ENCODE measurements at regions not wholly inside any gene's neighbourhood (a gene's known extent, or its start where the extent isn't known, plus 50 kb on each side); places are given as distances from the start of the nearest gene placed in this dataset.
"Not testable (repeated sequence)": the region's sequence is repeated elsewhere in the genome, so short reads cannot be mapped to it uniquely, and the experiment has no call there.

DNA sequence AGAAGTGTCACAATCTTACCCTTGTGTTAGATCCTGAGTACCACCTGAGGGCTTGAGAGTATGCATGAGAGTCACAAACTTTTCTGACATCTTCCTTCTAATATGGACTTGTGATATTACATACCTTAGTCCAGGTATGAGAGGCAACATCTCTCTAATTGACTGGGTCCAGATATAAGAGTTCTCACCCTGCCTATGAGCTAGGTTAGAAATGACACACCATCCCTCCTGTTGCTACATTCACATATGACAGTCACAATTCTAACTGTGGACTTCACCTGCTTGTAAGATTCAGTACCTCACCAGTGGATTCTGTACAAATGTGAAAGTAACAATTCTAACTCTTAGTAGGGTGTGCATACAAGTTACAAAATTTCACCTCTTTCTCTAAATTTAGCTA, 245.2 kb downstream of the RPS4Y2 start:
- no peak for ATAC-seq

GRCh38 chrY:21003059-21003458, 247.2 kb downstream of the RPS4Y2 start:
- ATAC-seq, result peak; percentile 59

More for the DNA sequence above, 245.2 kb downstream of the RPS4Y2 start:
- no peak for DNase-seq
- Mint-ChIP-seq H3K36me3 (ENCODE audit: low read depth) (no peaks in the 10 kb centered on the region), H3K4me1 (peaks cover 56% of the 10 kb centered on the region), H3K27me3 (no peaks in the 10 kb centered on the region), H3K9me3 (no peaks in the 10 kb centered on the region), H3K4me3 (no peak overlapping the region), H3K27ac (no peak overlapping the region)

DNA sequence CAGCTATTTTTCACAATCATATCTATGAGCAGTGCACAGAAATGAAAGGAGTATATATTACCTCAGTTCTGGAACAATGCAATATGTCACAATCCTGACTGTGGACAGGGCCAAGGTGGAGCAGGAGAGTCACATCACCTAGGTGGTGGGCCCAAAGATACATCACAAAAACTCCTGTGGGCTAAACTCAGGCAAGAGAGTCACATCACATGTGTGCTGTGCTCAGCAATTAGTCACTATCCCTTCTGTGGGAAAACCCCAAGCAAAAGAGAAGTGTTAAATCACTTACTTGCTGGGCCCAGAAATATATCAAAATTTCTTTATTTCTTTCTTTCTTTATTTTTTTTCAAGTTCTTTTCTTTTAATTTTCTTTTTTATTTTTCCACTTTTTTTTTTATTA, 249.6 kb downstream of the RPS4Y2 start:
- ATAC-seq (peak; percentile 71), DNase-seq (no peak)
- Mint-ChIP-seq H3K9me3 (no peaks in the 10 kb centered on the region), H3K4me1 (peaks cover 34% of the 10 kb centered on the region), H3K27ac (no peak overlapping the region), H3K36me3 (ENCODE audit: low read depth) (no peaks in the 10 kb centered on the region), H3K4me3 (no peak overlapping the region), H3K27me3 (no peaks in the 10 kb centered on the region)

More at GRCh38 chrY:21003059-21003458, 247.2 kb downstream of the RPS4Y2 start:
- Mint-ChIP-seq H3K9me3 (no peaks in the 10 kb centered on the region), H3K27ac (no peak overlapping the region), H3K36me3 (ENCODE audit: low read depth) (no peaks in the 10 kb centered on the region), H3K4me3 (no peak overlapping the region), H3K27me3 (no peaks in the 10 kb centered on the region), H3K4me1 (peaks cover 47% of the 10 kb centered on the region)
- no peak for DNase-seq

GRCh38 chrY:21021811-21022210, 265.9 kb downstream of the RPS4Y2 start:
- no peak for ATAC-seq
- H3K9me3 Mint-ChIP-seq, result no peaks in the 10 kb centered on the region
- H3K4me3 Mint-ChIP-seq, result no peak overlapping the region

DNA sequence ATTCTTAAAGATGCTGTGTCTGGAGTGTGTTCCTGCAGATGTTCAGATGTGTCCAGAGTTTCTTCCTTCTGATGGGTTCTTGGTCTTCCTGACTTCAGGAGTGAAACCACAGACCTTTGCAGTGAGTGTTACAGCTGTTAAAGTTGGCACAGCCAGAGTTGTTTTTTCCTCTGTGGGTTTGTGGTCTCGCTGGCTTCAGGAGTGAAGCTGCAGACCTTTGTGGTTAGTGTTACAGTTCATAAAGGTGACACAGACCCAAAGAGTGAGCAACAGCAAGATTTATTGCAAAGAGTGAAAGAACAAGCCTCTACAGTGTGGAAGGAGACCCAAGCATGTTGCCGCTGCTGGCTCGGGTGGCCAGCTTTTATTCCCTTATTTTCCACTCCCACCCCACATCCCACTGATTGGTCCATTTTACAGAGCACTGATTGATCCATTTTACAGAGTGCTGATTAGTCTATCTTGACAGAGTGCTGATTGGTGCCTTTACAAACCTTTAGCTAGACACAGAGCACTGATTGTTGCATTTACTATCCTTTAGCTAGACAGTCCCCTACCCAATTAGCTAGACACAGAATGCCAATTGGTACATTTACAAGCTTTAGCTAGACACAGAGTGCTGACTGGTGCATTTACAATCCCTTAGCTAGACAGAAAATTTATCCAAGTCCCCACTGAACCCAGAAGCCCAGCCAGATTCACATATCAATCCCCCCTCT, 266.6 kb downstream of the RPS4Y2 start:
- Mint-ChIP-seq H3K36me3 (ENCODE audit: low read depth) (no peaks in the 10 kb centered on the region), H3K27me3 (no peaks in the 10 kb centered on the region), H3K4me3 (no peak overlapping the region), H3K27ac (peak overlapping the region; percentile 67), H3K4me1 (peaks cover 46% of the 10 kb centered on the region), H3K9me3 (no peaks in the 10 kb centered on the region)
- DNase-seq (no peak), ATAC-seq (peak; percentile 83)

More at GRCh38 chrY:21021811-21022210, 265.9 kb downstream of the RPS4Y2 start:
- DNase-seq, result no peak
- peaks cover 46% of the 10 kb centered on the region for H3K4me1 Mint-ChIP-seq
- no peaks in the 10 kb centered on the region for H3K36me3 Mint-ChIP-seq (ENCODE audit: low read depth)
- peak overlapping the region; percentile 67 for H3K27ac Mint-ChIP-seq
- no peaks in the 10 kb centered on the region for H3K27me3 Mint-ChIP-seq

GRCh38 chrY:21023906-21024305, 268.0 kb downstream of the RPS4Y2 start:
- Mint-ChIP-seq H3K4me3 (no peak overlapping the region), H3K4me1 (peaks cover 51% of the 10 kb centered on the region), H3K9me3 (no peaks in the 10 kb centered on the region), H3K36me3 (ENCODE audit: low read depth) (no peaks in the 10 kb centered on the region), H3K27ac (no peak overlapping the region), H3K27me3 (no peaks in the 10 kb centered on the region)
- ATAC-seq (no peak), DNase-seq (no peak)

- H3K27ac Mint-ChIP-seq, result no peak overlapping the region
- no peaks in the 10 kb centered on the region for H3K27me3 Mint-ChIP-seq
- DNase-seq (no peak), ATAC-seq (no peak)
- H3K4me3 Mint-ChIP-seq, result no peak overlapping the region
- peaks cover 46% of the 10 kb centered on the region for H3K4me1 Mint-ChIP-seq
- H3K9me3 Mint-ChIP-seq, result no peaks in the 10 kb centered on the region
- no peaks in the 10 kb centered on the region for H3K36me3 Mint-ChIP-seq (ENCODE audit: low read depth)
Measured at GRCh38 chrY:21028506-21028905, 272.6 kb downstream of the RPS4Y2 start.

GRCh38 chrY:21033363-21033762, 277.5 kb downstream of the RPS4Y2 start:
- no peak overlapping the region for H3K27ac Mint-ChIP-seq
- no peaks in the 10 kb centered on the region for H3K9me3 Mint-ChIP-seq
- no peaks in the 10 kb centered on the region for H3K36me3 Mint-ChIP-seq (ENCODE audit: low read depth)
- no peak for DNase-seq
- ATAC-seq, result no peak
- no peaks in the 10 kb centered on the region for H3K27me3 Mint-ChIP-seq
- H3K4me3 Mint-ChIP-seq, result no peak overlapping the region
- H3K4me1 Mint-ChIP-seq, result peaks cover 29% of the 10 kb centered on the region

- no peaks in the 10 kb centered on the region for H3K9me3 Mint-ChIP-seq
- no peak overlapping the region for H3K27ac Mint-ChIP-seq
- H3K27me3 Mint-ChIP-seq, result no peaks in the 10 kb centered on the region
- DNase-seq (no peak), ATAC-seq (peak; percentile 43)
- H3K4me3 Mint-ChIP-seq, result no peak overlapping the region
- H3K4me1 Mint-ChIP-seq, result peaks cover 26% of the 10 kb centered on the region
- no peaks in the 10 kb centered on the region for H3K36me3 Mint-ChIP-seq (ENCODE audit: low read depth)
Measured at GRCh38 chrY:21034151-21035061, 278.5 kb downstream of the RPS4Y2 start.

GRCh38 chrY:21037398-21037797, 281.5 kb downstream of the RPS4Y2 start:
- H3K4me3 Mint-ChIP-seq; ATAC-seq; H3K9me3 Mint-ChIP-seq; H3K36me3 Mint-ChIP-seq (ENCODE audit: low read depth); H3K27ac Mint-ChIP-seq; H3K27me3 Mint-ChIP-seq; DNase-seq: not testable (repeated sequence)
- H3K4me1 Mint-ChIP-seq, result peaks cover 30% of the 10 kb centered on the region

DNA sequence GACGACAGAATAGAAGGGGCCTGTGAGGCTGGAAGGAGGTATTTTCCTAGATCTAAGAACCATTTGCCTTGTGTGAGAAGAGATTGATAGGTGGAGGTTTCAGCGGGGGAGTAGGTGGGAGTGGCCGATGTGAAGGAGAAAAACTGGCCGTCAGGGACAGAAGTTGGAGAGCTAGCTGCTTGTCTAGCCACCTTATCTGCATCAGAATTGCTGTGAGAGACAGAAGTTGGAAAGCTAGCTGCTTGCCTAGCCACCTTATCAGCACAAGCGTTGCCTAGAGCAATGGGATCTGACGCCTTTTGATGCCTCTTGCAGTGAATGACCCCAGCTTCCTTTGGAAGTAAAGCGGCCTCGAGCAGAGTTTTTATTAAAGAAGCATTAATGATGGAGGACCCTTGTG, 283.9 kb downstream of the RPS4Y2 start:
- H3K4me3 Mint-ChIP-seq, result no peak overlapping the region
- H3K27me3 Mint-ChIP-seq, result no peaks in the 10 kb centered on the region
- H3K9me3 Mint-ChIP-seq, result no peaks in the 10 kb centered on the region
- no peak for DNase-seq
- no peak overlapping the region for H3K27ac Mint-ChIP-seq
- no peak for ATAC-seq
- no peaks in the 10 kb centered on the region for H3K36me3 Mint-ChIP-seq (ENCODE audit: low read depth)
- peaks cover 14% of the 10 kb centered on the region for H3K4me1 Mint-ChIP-seq

DNA sequence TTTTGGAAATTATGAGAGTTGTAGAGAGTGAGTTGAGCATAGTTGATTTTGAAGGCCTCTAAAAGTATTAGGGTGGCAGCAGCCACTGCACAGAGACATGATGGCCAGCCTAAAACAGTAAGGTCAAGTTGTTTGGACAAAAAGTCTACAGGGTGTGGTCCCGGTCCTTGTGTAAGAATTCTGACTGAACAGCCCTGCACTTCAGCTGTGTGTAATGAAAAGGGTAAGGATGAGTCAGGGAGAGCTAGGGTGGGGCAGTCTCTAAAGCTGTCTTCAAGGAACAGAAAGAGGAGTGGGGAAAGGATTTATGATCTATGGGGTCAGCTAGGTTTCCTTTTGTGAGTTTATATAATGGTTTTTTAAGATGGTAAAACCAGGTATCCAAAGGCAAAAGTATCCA, 284.8 kb downstream of the RPS4Y2 start:
- not testable (repeated sequence) for H3K36me3 Mint-ChIP-seq (ENCODE audit: low read depth); DNase-seq; H3K27me3 Mint-ChIP-seq; H3K27ac Mint-ChIP-seq; H3K4me3 Mint-ChIP-seq; H3K9me3 Mint-ChIP-seq; ATAC-seq
- peaks cover 14% of the 10 kb centered on the region for H3K4me1 Mint-ChIP-seq

DNA sequence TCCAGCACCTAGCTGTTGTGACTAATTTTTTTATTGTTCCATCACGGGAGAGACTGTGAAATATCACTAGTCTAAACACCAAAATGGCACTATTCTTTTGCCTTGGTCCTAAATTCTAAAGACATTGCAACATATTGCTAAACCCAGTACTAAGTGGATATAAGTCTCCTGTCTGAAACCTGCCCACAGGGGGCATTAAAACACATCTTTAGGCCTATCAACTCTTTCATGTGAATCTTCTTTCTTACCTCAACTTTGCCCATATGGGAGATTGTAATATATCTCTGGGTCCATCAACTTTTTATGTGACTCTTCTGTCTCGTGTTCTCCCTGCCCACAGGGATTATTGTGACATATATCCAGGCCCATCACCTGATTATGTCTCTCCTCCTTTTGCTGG, 317.2 kb downstream of the RPS4Y2 start:
- Mint-ChIP-seq H3K9me3 (no peaks in the 10 kb centered on the region), H3K27ac (no peak overlapping the region), H3K4me3 (no peak overlapping the region), H3K27me3 (no peaks in the 10 kb centered on the region), H3K36me3 (ENCODE audit: low read depth) (no peaks in the 10 kb centered on the region), H3K4me1 (peaks cover 6% of the 10 kb centered on the region)
- no peak for ATAC-seq
- DNase-seq, result no peak

GRCh38 chrY:21073641-21074260, 317.8 kb downstream of the RPS4Y2 start:
- H3K4me1 Mint-ChIP-seq, result peaks cover 6% of the 10 kb centered on the region
- DNase-seq, result no peak
- no peak for ATAC-seq
- H3K9me3 Mint-ChIP-seq, result no peaks in the 10 kb centered on the region
- H3K27ac Mint-ChIP-seq, result no peak overlapping the region
- no peaks in the 10 kb centered on the region for H3K36me3 Mint-ChIP-seq (ENCODE audit: low read depth)
- H3K4me3 Mint-ChIP-seq, result no peak overlapping the region
- no peaks in the 10 kb centered on the region for H3K27me3 Mint-ChIP-seq

GRCh38 chrY:21075658-21076057, 319.8 kb downstream of the RPS4Y2 start:
- Mint-ChIP-seq H3K9me3 (no peaks in the 10 kb centered on the region), H3K27me3 (no peaks in the 10 kb centered on the region), H3K4me1 (peaks cover 6% of the 10 kb centered on the region), H3K27ac (no peak overlapping the region), H3K36me3 (ENCODE audit: low read depth) (no peaks in the 10 kb centered on the region), H3K4me3 (no peak overlapping the region)
- ATAC-seq, result no peak
- no peak for DNase-seq

Measured in activated naive CD8-positive, alpha-beta T cell treated with anti-CD3 and anti-CD28 coated beads, Interleukin-2, amount 50 U/mL, for 24 hours (primary cell).